ENCODE measurements at regions not wholly inside any gene's neighbourhood (a gene's known extent, or its start where the extent isn't known, plus 50 kb on each side); places are given as distances from the start of the nearest gene placed in this dataset.

- DNase-seq (ENCODE audit: low read depth), result no peak
These were observed 178.2 kb downstream of the AKR1D1 start for GRCh38 chr7:138254444-138254843.

GRCh38 chr7:138257459-138258196, 181.4 kb downstream of the AKR1D1 start:
- DNase-seq (ENCODE audit: low read depth), result no peak

- DNase-seq (ENCODE audit: low read depth), result no peak
These were observed 181.9 kb downstream of the AKR1D1 start for GRCh38 chr7:138258197-138258559.

- DNase-seq (ENCODE audit: low read depth), result no peak
These were observed 183.4 kb downstream of the AKR1D1 start for GRCh38 chr7:138259675-138260074.

DNA sequence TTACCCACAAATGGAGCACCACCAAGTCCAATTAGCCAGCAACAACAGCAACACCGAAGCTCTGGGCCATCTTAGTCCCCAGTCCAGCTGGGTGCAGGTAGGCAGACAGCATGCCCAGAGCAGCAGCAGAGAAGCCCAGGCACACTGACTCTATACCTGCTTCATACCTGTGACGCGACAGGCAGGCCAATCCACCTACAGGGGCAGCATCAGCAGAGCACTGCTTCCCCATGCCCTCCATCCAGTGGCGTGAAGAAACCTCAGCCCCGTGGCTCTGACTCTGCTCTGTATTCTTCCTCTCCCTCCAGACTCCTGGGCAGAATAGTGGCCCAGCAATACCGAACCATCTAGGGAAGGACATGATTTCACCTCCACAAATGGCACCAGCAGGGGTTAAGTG, 191.7 kb downstream of the AKR1D1 start:
- DNase-seq (ENCODE audit: low read depth), result no peak

GRCh38 chr7:138276891-138277290, 183.2 kb upstream of the TRIM24 start:
- no peak for DNase-seq (ENCODE audit: low read depth)

- DNase-seq (ENCODE audit: low read depth), result no peak
These were observed 181.5 kb upstream of the TRIM24 start for GRCh38 chr7:138278601-138279000.

- DNase-seq (ENCODE audit: low read depth), result no peak
These were observed 177.1 kb upstream of the TRIM24 start for GRCh38 chr7:138282997-138283396.

DNA sequence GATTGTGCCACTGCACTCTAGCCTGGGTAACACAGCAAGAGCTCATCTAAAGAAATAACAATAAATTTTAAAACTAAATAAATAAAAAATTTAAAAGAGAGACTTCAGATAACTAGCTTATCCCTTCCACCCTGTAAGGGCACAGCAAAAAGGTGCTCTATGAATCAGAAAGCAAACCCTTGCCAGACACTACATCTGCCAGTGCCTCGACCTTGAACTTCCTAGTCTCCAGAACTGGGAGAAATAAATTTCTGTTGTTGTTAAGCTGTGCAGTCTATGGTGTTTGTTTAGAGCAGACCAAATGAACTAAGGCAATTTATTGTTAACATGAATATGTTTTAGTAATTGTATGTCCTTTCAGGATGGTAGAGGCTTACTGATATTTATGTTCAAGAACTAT, 174.9 kb upstream of the TRIM24 start:
- no peak for DNase-seq (ENCODE audit: low read depth)

GRCh38 chr7:138286846-138287245, 173.2 kb upstream of the TRIM24 start:
- no peak for DNase-seq (ENCODE audit: low read depth)

GRCh38 chr7:138287549-138287948, 172.5 kb upstream of the TRIM24 start:
- no peak for DNase-seq (ENCODE audit: low read depth)

DNA sequence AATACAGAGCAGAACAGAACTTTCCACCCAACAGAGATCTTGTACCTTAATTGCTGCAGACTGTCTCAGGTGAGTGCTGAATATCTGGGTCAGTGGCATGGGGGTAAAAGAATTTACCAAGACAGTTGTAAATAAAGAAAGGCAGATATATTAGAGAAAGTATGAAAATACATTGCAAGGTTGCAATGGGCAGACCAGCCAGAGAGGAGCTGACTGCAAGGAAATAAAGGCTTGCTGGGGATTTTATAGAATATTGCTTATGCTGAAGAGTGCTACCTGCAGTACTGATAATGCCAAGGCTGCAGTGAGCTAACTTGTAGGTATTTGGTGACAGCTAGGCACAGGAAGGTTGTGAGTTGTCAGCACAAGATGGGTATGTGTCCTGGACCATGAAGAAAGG, 171.0 kb upstream of the TRIM24 start:
- no peak for DNase-seq (ENCODE audit: low read depth)

- DNase-seq (ENCODE audit: low read depth), result no peak
These were observed 170.2 kb upstream of the TRIM24 start for GRCh38 chr7:138289864-138290263.

DNA sequence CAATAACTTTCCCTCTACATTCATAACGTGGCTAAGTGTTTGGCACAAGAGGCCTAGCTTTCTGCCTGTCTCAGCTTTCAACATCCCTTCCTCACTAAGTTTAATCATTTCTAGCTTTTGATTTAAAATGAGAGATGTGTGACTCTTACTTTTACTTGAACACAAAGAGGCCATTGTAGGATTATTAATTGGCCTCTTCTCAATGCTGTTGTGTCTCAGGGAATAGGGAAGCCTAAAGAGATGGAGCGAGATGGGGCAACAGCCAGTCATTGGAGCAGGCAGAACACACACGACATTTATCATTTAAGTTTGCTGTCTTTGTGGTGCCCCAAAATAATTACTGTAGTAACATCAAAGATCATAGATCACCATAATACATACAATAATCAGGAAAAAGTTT, 167.1 kb upstream of the TRIM24 start:
- peak; percentile 24 for DNase-seq (ENCODE audit: low read depth)

DNA sequence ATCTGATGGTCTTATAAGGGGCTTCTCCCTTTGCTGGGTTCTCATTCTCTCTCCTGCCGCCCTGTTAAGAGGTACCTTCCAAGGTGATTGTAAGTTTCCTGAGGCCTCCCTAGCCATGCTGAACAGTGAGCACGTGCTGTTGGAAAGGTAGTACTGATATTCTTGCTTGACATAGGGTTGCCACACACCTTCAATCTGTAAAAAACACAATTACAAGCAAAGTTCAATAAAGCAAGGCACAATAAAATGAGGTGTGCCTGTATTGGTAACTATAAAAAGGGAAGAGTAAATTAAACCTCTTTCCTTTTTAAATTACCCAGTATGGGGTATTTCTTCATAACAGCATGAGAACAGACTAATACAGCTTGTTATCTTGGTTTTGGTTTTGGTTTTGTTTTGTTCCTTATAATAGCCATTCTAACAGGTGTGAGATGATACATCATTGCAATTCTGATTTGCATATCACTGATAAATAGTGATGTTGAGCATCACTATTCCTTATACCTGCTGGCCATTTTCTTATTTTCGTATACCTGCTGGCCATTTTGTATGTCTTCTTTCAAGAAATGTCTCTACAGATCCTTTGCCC, 164.9 kb upstream of the TRIM24 start:
- no peak for DNase-seq (ENCODE audit: low read depth)

- DNase-seq (ENCODE audit: low read depth), result no peak
These were observed 162.5 kb upstream of the TRIM24 start for GRCh38 chr7:138297526-138297925.

DNA sequence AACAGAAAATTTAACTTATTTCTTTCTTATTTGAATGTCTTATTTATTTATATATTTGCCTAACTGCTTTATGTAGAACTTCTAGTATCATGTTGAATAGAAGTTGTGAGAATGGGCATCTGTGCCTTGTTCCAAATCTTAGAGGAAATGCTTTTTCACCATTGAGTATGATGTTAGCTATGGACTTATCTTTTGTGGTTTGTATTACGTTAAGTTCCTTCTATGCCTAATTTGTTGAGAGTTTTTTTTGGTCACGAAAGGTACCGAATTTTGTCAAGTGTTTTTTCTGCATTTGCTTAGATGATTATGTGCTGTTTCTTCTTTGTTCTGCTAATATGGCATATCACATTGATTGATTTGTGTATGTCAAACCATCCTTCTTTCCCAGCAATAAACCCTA, 161.0 kb upstream of the TRIM24 start:
- DNase-seq (ENCODE audit: low read depth), result no peak

DNA sequence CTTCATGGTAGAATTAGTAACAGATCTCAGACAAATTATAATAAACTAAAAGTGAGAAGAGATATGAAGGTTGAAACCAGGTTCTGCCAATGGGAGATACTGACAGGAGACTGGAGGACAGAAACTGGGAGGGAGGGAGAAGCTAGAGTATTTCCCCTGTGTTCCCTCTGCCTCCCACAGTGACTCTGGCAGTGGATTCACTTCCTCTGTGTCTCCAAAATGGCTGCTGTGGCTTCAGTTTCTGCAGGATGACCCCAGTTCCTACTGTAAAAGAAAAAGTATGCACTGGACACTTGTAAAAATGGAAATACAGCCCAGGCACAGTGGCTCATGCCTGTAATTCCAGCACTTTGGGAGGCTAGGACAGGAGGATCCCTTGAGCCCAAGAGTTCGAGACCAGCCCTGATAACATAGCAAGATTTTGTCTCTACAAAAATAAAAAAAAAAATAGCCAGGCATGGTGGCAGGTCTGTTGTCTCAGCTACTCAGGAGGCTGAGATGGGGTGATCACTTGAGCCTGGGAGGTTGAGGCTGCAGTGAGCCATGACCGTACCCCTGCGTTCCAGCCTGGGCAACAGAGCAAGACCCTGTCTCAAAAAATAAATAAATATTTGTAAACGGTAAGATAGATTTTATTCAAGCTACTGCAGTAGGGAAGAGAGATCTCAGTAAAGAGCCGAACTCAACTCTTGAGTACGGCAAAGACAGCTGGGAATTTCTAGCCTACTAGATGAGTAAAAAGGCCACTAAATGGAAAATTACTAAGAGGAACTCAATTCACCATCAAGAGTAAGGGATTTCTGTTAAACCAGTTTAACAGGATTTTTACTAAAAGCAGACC, 156.6 kb upstream of the TRIM24 start:
- DNase-seq (ENCODE audit: low read depth), result no peak

- peak; percentile 40 for DNase-seq (ENCODE audit: low read depth)
These were observed 156.1 kb upstream of the TRIM24 start for GRCh38 chr7:138304071-138304320.

DNA sequence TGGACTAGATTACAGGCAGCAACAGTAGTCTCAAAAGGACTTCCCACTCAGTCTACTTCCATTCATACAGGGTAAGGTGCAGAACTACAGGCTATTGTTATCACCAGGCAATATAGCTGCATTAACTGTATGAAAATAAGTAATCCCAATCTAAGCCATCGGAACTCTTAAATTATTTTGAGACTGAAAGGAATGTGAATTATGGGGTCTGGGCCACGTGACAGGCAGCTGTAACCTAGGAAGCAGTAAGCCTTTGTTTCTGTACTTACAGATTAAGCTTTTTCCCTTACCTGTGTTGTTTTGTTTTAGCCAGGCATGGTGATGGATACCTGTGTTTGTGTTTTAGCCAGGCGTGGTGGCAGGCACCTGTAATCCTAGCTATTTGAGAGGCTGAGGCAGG, 152.4 kb upstream of the TRIM24 start:
- DNase-seq (ENCODE audit: low read depth), result no peak

GRCh38 chr7:138308136-138308535, 151.9 kb upstream of the TRIM24 start:
- peak; percentile 80 for DNase-seq (ENCODE audit: low read depth)

DNA sequence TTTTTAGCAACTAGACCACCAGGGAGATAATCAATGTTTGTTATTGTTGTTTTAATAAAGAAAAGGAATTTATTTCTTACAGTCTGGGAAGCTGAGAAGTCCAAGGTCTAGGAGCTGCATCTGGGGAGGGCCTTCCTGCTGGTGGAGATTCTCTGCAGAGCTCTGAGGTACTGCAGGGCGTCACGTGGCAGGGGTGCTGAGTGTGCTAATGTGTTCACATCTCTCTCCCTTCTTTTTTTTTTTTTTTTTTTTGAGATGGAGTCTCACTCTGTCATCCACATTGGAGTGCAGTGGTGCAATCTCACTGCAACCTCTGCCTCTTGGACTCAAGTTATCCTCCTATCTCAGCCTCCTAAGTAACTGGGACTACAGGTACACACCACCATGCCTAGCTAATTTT, 150.9 kb upstream of the TRIM24 start:
- no peak for DNase-seq (ENCODE audit: low read depth)

DNA sequence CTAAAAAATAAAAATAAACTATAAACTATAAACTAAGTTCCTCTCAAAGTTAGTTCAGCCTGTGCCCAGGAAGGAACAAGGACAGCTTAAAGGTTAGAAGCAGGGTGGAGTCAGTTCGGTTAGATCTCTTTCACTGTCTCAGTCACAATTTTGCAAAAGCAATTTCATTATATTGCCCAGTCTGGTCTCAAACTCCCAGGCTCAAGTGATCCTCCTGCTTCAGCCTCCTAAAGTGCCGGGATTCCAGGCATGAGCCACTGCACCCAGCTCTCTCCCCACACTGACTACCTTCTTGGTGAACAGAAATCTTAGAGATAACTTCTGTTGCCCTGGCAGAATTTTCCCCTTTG, 146.3 kb upstream of the TRIM24 start:
- no peak for DNase-seq (ENCODE audit: low read depth)

Measured in renal cortical epithelial cell (primary cell).